ENCODE measurements at regions not wholly inside any gene's neighbourhood (a gene's known extent, or its start where the extent isn't known, plus 50 kb on each side); places are given as distances from the start of the nearest gene placed in this dataset.
A peak's percentile ranks its signal among the peaks of the same experiment; 100 is the strongest.

GRCh38 chr5:60228676-60229075 lies 335.1 kb upstream of the PDE4D start:
- no peaks in the 10 kb centered on the region for H3K4me1 ChIP-seq (ENCODE audit: insufficient read depth, low read length)
- H2AFZ ChIP-seq (ENCODE audit: low read length): no peak overlapping the region
- TF ChIP-seq EZH2phosphoT487 (IDR thresholded peaks at IDR 0.05; ENCODE audit: borderline replicate concordance, low read length) (no peak), EZH2 (IDR thresholded peaks at IDR 0.05; ENCODE audit: low read length, unreplicated experiment) (no peak)
- TF ChIP-seq, protein P1, sequence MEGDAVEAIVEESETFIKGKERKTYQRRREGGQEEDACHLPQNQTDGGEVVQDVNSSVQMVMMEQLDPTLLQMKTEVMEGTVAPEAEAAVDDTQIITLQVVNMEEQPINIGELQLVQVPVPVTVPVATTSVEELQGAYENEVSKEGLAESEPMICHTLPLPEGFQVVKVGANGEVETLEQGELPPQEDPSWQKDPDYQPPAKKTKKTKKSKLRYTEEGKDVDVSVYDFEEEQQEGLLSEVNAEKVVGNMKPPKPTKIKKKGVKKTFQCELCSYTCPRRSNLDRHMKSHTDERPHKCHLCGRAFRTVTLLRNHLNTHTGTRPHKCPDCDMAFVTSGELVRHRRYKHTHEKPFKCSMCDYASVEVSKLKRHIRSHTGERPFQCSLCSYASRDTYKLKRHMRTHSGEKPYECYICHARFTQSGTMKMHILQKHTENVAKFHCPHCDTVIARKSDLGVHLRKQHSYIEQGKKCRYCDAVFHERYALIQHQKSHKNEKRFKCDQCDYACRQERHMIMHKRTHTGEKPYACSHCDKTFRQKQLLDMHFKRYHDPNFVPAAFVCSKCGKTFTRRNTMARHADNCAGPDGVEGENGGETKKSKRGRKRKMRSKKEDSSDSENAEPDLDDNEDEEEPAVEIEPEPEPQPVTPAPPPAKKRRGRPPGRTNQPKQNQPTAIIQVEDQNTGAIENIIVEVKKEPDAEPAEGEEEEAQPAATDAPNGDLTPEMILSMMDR (conservative IDR thresholded peaks at IDR 0.05; ENCODE audit: low read depth, low read length): no peak
- no peak overlapping the region for H3K4me3 ChIP-seq (ENCODE audit: low read length)
- no TSS peak for BruUV-seq (replicated peaks)
- intact Hi-C loops (cut with micrococcal nuclease): no loop called here
- ATAC-seq (no peak), DNase-seq (no peak)
- no peaks in the 10 kb centered on the region for H3K79me2 ChIP-seq (ENCODE audit: low read length)
- no peak overlapping the region for H3K4me2 ChIP-seq (ENCODE audit: low read length)
- ChIA-PET POLR2A (ENCODE audit: unreplicated experiment) (no interaction called here), CTCF (no interaction called here)
- H3K36me3 ChIP-seq (ENCODE audit: low read depth, low read length): no peaks in the 10 kb centered on the region
- no peaks in the 10 kb centered on the region for H3F3A ChIP-seq (ENCODE audit: low read length, unreplicated experiment)
- H4K20me1 ChIP-seq (ENCODE audit: low read length): no peaks in the 10 kb centered on the region
- H3K9me2 ChIP-seq (replicated peaks; ENCODE audit: low read length): no peaks in the 10 kb centered on the region
- no peaks in the 10 kb centered on the region for H3K9me3 ChIP-seq (ENCODE audit: low read length)
- H3K9ac ChIP-seq (ENCODE audit: low read length): no peak overlapping the region
- H3K27ac ChIP-seq (ENCODE audit: low read length): no peak overlapping the region
- peaks cover 7% of the 10 kb centered on the region; the same call in 1 of the 2 replicates for H3K27me3 ChIP-seq (ENCODE audit: low read length)

DNA sequence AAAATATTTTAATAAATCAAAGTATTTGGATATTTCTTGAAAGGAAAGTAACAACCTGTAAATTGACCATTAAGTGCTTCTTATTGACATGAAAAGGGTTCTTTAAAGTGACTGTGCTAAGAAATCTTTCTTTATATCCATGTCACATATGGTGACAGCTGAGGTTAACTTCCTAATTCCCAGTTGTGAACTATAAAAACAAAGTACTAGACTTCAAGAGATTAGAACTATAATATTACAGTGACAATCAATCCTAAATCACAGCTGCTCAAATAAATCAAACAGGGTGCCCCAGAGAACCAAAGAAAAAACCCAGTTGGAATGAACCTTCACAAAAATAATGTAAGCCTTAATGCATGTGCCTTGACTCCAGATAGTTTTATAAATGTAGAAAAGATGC lies 332.6 kb upstream of the PDE4D start:
- POLR2A ChIA-PET (ENCODE audit: unreplicated experiment): interaction anchor here (0.6 kb wide), 1 partner anchor 45 kb away, joined by 6 read pairs; no protein-coding TSS in a partner anchor

GRCh38 chr5:60223342-60223741 lies 329.8 kb upstream of the PDE4D start:
- Histone ChIP-seq H3K27me3 (ENCODE audit: low read length) (no peaks in the 10 kb centered on the region), H3K27ac (ENCODE audit: low read length) (no peak overlapping the region), H4K20me1 (ENCODE audit: low read length) (no peaks in the 10 kb centered on the region), H3K4me1 (ENCODE audit: insufficient read depth, low read length) (peaks cover 3% of the 10 kb centered on the region; the same call in 1 of the 2 replicates), H3K36me3 (ENCODE audit: low read depth, low read length) (no peaks in the 10 kb centered on the region), H2AFZ (ENCODE audit: low read length) (no peak overlapping the region), H3F3A (ENCODE audit: low read length, unreplicated experiment) (no peaks in the 10 kb centered on the region), H3K9me2 (replicated peaks; ENCODE audit: low read length) (no peaks in the 10 kb centered on the region), H3K79me2 (ENCODE audit: low read length) (no peaks in the 10 kb centered on the region), H3K4me2 (ENCODE audit: low read length) (no peak overlapping the region), H3K9me3 (ENCODE audit: low read length) (no peaks in the 10 kb centered on the region), H3K9ac (ENCODE audit: low read length) (no peak overlapping the region), H3K4me3 (ENCODE audit: low read length) (no peak overlapping the region)
- no TSS peak for BruUV-seq (replicated peaks)
- intact Hi-C loops (cut with micrococcal nuclease): no loop called here
- CTCF ChIA-PET: no interaction called here
- TF ChIP-seq EZH2 (IDR thresholded peaks at IDR 0.05; ENCODE audit: low read length, unreplicated experiment) (no peak), EZH2phosphoT487 (IDR thresholded peaks at IDR 0.05; ENCODE audit: borderline replicate concordance, low read length) (no peak)
- TF ChIP-seq, protein P1 (conservative IDR thresholded peaks at IDR 0.05; ENCODE audit: low read depth, low read length): no peak
- ATAC-seq: peak; percentile 56
- POLR2A ChIA-PET (ENCODE audit: unreplicated experiment): no interaction called here
- DNase-seq: peak; percentile 59

More for the DNA sequence above, 332.6 kb upstream of the PDE4D start:
- Histone ChIP-seq H3F3A (ENCODE audit: low read length, unreplicated experiment) (no peaks in the 10 kb centered on the region), H3K4me2 (ENCODE audit: low read length) (no peak overlapping the region), H3K9me3 (ENCODE audit: low read length) (no peaks in the 10 kb centered on the region), H3K4me3 (ENCODE audit: low read length) (no peak overlapping the region), H3K27ac (ENCODE audit: low read length) (no peak overlapping the region), H3K9me2 (replicated peaks; ENCODE audit: low read length) (no peaks in the 10 kb centered on the region), H3K36me3 (ENCODE audit: low read depth, low read length) (no peaks in the 10 kb centered on the region), H2AFZ (ENCODE audit: low read length) (no peak overlapping the region), H4K20me1 (ENCODE audit: low read length) (no peaks in the 10 kb centered on the region), H3K9ac (ENCODE audit: low read length) (no peak overlapping the region), H3K27me3 (ENCODE audit: low read length) (no peaks in the 10 kb centered on the region; the same call in 1 of the 2 replicates), H3K79me2 (ENCODE audit: low read length) (no peaks in the 10 kb centered on the region), H3K4me1 (ENCODE audit: insufficient read depth, low read length) (peaks cover 3% of the 10 kb centered on the region; the same call in 1 of the 2 replicates)
- CTCF ChIA-PET: no interaction called here
- DNase-seq: no peak
- BruUV-seq (replicated peaks): no TSS peak
- TF ChIP-seq EZH2phosphoT487 (IDR thresholded peaks at IDR 0.05; ENCODE audit: borderline replicate concordance, low read length): no peak
- intact Hi-C loops (cut with micrococcal nuclease): no loop called here
- no peak for ATAC-seq
